Loucy (cell line): ENCODE measurements at regions not wholly inside any gene's neighbourhood (a gene's known extent, or its start where the extent isn't known, plus 50 kb on each side); places are given as distances from the start of the nearest gene placed in this dataset.

Experiments used
- H2AFZ ChIP-seq: fragments of 200-600 bp; sonication (generic); 2 replicates; pipeline ENCODE4 v1.6.0; 2016; ENCODE audit warnings: antibody characterized with exemption, mild to moderate bottlenecking, low read length, moderate library complexity
- H3F3A ChIP-seq: fragments of 200-600 bp; 2 replicates; pipeline ENCODE4 v1.6.0; 2016; ENCODE audit warnings: antibody characterized with exemption, low read depth, mild to moderate bottlenecking
- H3K27me3 ChIP-seq: fragments of 200-600 bp; sonication (generic); 2 replicates; pipeline ENCODE4 v1.6.1; 2014; ENCODE audit warnings: low read length, mild to moderate bottlenecking; ENCODE audit not compliant: insufficient read depth, poor library complexity, severe bottlenecking
- H3K36me3 ChIP-seq: fragments of 200-600 bp; sonication (generic); 2 replicates; pipeline ENCODE4 v1.6.1; 2016; ENCODE audit warnings: low read length; ENCODE audit not compliant: insufficient read depth
- H3K4me1 ChIP-seq: fragments of 200-600 bp; sonication (generic); 2 replicates; pipeline ENCODE4 v1.5.1; 2014; ENCODE audit warnings: low read length, mild to moderate bottlenecking; ENCODE audit not compliant: insufficient read depth, poor library complexity, severe bottlenecking
- H3K4me2 ChIP-seq: fragments of 200-600 bp; sonication (generic); 2 replicates; pipeline ENCODE4 v1.6.0; 2014; ENCODE audit warnings: antibody characterized with exemption, low read length, low read depth, mild to moderate bottlenecking; ENCODE audit not compliant: poor library complexity, severe bottlenecking
- H3K4me3 ChIP-seq: fragments of 200-600 bp; sonication (generic); 2 replicates; pipeline ENCODE4 v1.5.1; 2014; ENCODE audit warnings: low read length, mild to moderate bottlenecking, mixed read lengths; ENCODE audit not compliant: poor library complexity, severe bottlenecking
- H3K79me2 ChIP-seq: fragments of 200-600 bp; sonication (generic); 2 replicates; pipeline ENCODE4 v1.6.1; 2014; ENCODE audit warnings: low read length; ENCODE audit not compliant: insufficient read depth
- H3K9ac ChIP-seq: fragments of 200-600 bp; sonication (generic); 2 replicates; pipeline ENCODE4 v1.6.0; 2014; ENCODE audit warnings: mild to moderate bottlenecking, low read depth, low read length, moderate library complexity; ENCODE audit not compliant: poor library complexity, severe bottlenecking
- H3K9me2 ChIP-seq: fragments of 200-600 bp; sonication (generic); replicated peaks from 2 replicates; pipeline ENCODE4 v1.6.1; 2016; ENCODE audit warnings: low read depth, low read length, mixed read lengths
- H3K9me3 ChIP-seq: fragments of 200-600 bp; sonication (generic); 2 replicates; pipeline ENCODE4 v1.6.1; 2014; ENCODE audit warnings: mild to moderate bottlenecking, antibody characterized with exemption, low read length, low read depth; ENCODE audit not compliant: insufficient read depth
- H4K20me1 ChIP-seq: fragments of 200-600 bp; sonication (generic); 2 replicates; pipeline ENCODE4 v1.6.0; 2014; ENCODE audit warnings: antibody characterized with exemption, low read length, mild to moderate bottlenecking; ENCODE audit not compliant: insufficient read depth, poor library complexity, severe bottlenecking
- CTCF ChIP-seq: fragments of 200-600 bp; sonication (generic); conservative IDR thresholded peaks from 2 replicates; pipeline ENCODE4 v1.5.1; 2014; ENCODE audit warnings: mild to moderate bottlenecking, antibody characterized with exemption, low read length
- EZH2phosphoT487 ChIP-seq: fragments of 200-600 bp; IDR thresholded peaks from 2 replicates; pipeline ENCODE4 v1.6.1; 2018; ENCODE audit warnings: antibody characterized with exemption, mild to moderate bottlenecking, moderate library complexity, borderline replicate concordance

- Histone ChIP-seq H3K9ac (no peak overlapping the region), H3F3A (no peaks in the 10 kb centered on the region), H2AFZ (no peak overlapping the region), H4K20me1 (no peaks in the 10 kb centered on the region), H3K79me2 (peaks cover 3% of the 10 kb centered on the region; the same call in 1 of the 2 replicates), H3K9me3 (no peaks in the 10 kb centered on the region), H3K4me3 (no peak overlapping the region), H3K27me3 (no peaks in the 10 kb centered on the region), H3K36me3 (no peaks in the 10 kb centered on the region), H3K9me2 (no peaks in the 10 kb centered on the region), H3K4me1 (peaks cover 30% of the 10 kb centered on the region), H3K4me2 (no peak overlapping the region)
- TF ChIP-seq CTCF (no peak), EZH2phosphoT487 (no peak)
These were observed 261.8 kb downstream of the DLEU7 start for GRCh38 chr13:50581586-50582196.

- Histone ChIP-seq H3K4me1 (peaks cover 64% of the 10 kb centered on the region), H3K9ac (peak overlapping the region; percentile 8)
These were observed 258.5 kb downstream of the DLEU7 start for GRCh38 chr13:50584856-50585580.

GRCh38 chr13:50585674-50586413 is 257.6 kb downstream of the DLEU7 start:
- Histone ChIP-seq H3F3A (peaks cover 12% of the 10 kb centered on the region; the same call in 1 of the 2 replicates), H3K36me3 (no peaks in the 10 kb centered on the region), H3K4me3 (no peak overlapping the region), H2AFZ (no peak overlapping the region), H4K20me1 (no peaks in the 10 kb centered on the region), H3K9ac (peak overlapping the region; percentile 8), H3K4me2 (no peak overlapping the region), H3K4me1 (peaks cover 67% of the 10 kb centered on the region), H3K79me2 (peaks cover 15% of the 10 kb centered on the region; the same call in 1 of the 2 replicates), H3K9me3 (no peaks in the 10 kb centered on the region), H3K27me3 (no peaks in the 10 kb centered on the region), H3K9me2 (no peaks in the 10 kb centered on the region)
- no peak for TF ChIP-seq CTCF
- no peak for TF ChIP-seq EZH2phosphoT487

More at GRCh38 chr13:50584856-50585580, 258.5 kb downstream of the DLEU7 start:
- Histone ChIP-seq H3K36me3 (no peaks in the 10 kb centered on the region), H4K20me1 (no peaks in the 10 kb centered on the region), H3F3A (peaks cover 12% of the 10 kb centered on the region; the same call in 1 of the 2 replicates), H3K9me2 (no peaks in the 10 kb centered on the region), H2AFZ (no peak overlapping the region), H3K79me2 (peaks cover 15% of the 10 kb centered on the region; the same call in 1 of the 2 replicates), H3K4me3 (no peak overlapping the region), H3K9me3 (no peaks in the 10 kb centered on the region), H3K27me3 (no peaks in the 10 kb centered on the region), H3K4me2 (no peak overlapping the region)
- TF ChIP-seq CTCF, result no peak
- TF ChIP-seq EZH2phosphoT487, result no peak
